ENCODE measurements at regions not wholly inside any gene's neighbourhood (a gene's known extent, or its start where the extent isn't known, plus 50 kb on each side); places are given as distances from the start of the nearest gene placed in this dataset.

DNA sequence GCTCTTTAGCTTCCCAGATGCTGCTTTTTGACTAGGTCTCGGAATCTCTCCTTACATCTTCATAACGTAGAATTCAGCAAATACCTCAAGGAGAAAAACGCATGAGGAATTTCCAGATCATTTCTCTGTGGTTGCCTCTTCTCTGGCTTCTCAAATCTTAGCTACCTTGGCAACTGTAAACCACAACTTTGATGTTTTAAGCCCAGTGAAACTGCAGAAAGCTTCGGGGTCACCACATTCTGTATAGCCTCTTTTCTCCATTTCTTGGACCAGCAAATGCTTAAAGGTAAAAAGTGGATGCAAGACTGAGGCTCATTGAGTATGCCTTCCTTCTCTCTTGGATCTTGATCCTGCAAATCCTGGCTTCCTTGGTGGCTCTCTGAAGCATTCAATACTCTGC is 125.5 kb upstream of the FBXL4 start:
- Mint-ChIP-seq H3K36me3 (no peaks in the 10 kb centered on the region), H3K27me3 (peaks cover 5 to 8% of the 10 kb centered on the region in 2 donors), H3K9me3 (no peaks in the 10 kb centered on the region), H3K4me1 (no peaks in the 10 kb centered on the region), H3K4me3 (no peak overlapping the region), H3K27ac (no peak overlapping the region)
- no peak overlapping the region for H3K4me3 ChIP-seq (ENCODE audit: low read length in 2 of 2)
- DNase-seq: no peak
- intact Hi-C loops (cut with micrococcal nuclease): no loop called here
- no peaks in the 10 kb centered on the region for H3K4me1 ChIP-seq (ENCODE audit: insufficient read depth, low read length)
- CTCF ChIA-PET (ENCODE audit: partially characterized antibody): no interaction called here
- no peak overlapping the region for H3K27ac ChIP-seq (ENCODE audit: low read depth, low read length)
- POLR2A ChIA-PET (ENCODE audit: partially characterized antibody): no interaction called here
- H3K27me3 ChIP-seq (ENCODE audit: insufficient read depth, low read length): no peaks in the 10 kb centered on the region
- no peaks in the 10 kb centered on the region for H3K36me3 ChIP-seq (ENCODE audit: insufficient read depth, low read length)
- no peaks in the 10 kb centered on the region for H3K9me3 ChIP-seq (ENCODE audit: control insufficient read depth in 1 of 2, low read length in 2 of 2)

DNA sequence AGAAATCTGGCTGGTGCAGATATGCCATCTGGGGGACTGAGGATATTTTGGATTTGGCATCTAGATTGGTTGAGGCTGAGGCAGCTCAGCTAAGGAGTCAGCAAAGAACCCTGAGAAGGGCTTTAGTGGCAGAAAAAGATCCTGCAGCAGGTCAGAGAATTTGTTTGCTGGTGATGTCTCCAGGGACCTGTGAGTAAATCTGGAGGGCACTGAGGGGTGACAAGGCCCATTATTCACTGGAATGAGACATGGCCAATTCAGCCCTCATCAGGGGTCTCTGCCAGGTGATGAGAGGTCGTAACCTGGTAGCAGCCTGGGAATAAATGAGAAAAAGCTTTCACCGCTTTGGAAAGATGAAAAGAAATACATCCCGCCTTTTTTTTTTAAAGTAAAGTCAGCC is 118.3 kb upstream of the FBXL4 start:
- H3K27me3 ChIP-seq (ENCODE audit: insufficient read depth, low read length): no peaks in the 10 kb centered on the region
- intact Hi-C loops (cut with micrococcal nuclease): no loop called here
- no peak overlapping the region for H3K27ac ChIP-seq (ENCODE audit: low read depth, low read length)
- peaks cover 0 to 5% of the 10 kb centered on the region in 2 donors for H3K27me3 Mint-ChIP-seq
- POLR2A ChIA-PET (ENCODE audit: partially characterized antibody): no interaction called here
- H3K9me3 Mint-ChIP-seq: peaks cover 0 to 2% (median 0%) of the 10 kb centered on the region in 8 donors
- H3K36me3 Mint-ChIP-seq: no peaks in the 10 kb centered on the region
- no peaks in the 10 kb centered on the region for H3K9me3 ChIP-seq (ENCODE audit: control insufficient read depth in 1 of 2, low read length in 2 of 2)
- H3K4me3 Mint-ChIP-seq: no peak overlapping the region
- no peak overlapping the region for H3K27ac Mint-ChIP-seq
- no peak for DNase-seq
- CTCF ChIA-PET (ENCODE audit: partially characterized antibody): no interaction called here
- H3K4me1 Mint-ChIP-seq: no peaks in the 10 kb centered on the region
- H3K4me1 ChIP-seq (ENCODE audit: insufficient read depth, low read length): no peaks in the 10 kb centered on the region
- no peaks in the 10 kb centered on the region for H3K36me3 ChIP-seq (ENCODE audit: insufficient read depth, low read length)
- no peak overlapping the region for H3K4me3 ChIP-seq (ENCODE audit: low read length in 2 of 2)

DNA sequence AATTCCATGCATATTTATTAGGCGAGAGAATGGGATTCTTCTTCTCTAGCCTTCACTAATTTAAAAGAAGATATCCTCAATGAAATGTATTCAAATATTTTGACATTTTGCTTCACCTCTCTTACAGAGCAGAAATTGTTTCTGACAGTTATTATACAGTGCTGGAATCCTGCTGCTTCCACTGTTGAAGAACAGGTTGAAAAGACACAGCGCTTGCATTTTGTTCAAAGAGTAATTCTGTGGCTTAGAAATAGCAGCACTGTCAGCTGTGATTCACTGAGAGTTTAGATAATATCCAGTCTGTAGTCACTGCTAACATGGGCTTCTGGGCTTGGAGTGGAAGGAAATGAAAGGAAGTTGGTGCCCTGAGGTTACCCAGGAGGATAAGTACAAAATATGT is 117.1 kb upstream of the FBXL4 start:
- no peaks in the 10 kb centered on the region for H3K36me3 Mint-ChIP-seq

DNA sequence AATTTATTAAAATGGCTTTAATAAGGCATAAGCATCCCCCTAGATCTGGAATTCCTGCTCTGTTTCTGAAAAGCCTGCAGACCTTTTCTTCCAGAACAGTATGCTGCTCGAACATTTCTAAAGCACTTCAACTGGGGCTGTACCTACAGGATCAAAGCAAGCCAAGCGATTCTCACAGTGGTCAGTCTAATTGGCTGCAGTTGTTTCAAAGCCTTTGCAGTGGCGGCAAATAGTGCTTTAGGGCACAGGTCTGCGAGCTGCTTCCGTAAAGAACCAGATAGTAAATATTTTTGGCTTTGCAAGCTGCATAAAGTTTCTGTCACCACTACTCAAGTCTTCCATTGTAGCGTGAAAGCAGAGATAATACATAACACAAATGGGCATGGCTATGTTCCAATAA is 88.9 kb upstream of the FBXL4 start:
- DNase-seq: no peak
- no peak overlapping the region for H3K27ac Mint-ChIP-seq
- no peaks in the 10 kb centered on the region for H3K4me1 Mint-ChIP-seq
- H3K27me3 Mint-ChIP-seq: peaks cover 0 to 7% of the 10 kb centered on the region in 2 donors
- POLR2A ChIA-PET (ENCODE audit: partially characterized antibody): no interaction called here
- H3K27me3 ChIP-seq (ENCODE audit: insufficient read depth, low read length): no peaks in the 10 kb centered on the region
- CTCF ChIA-PET (ENCODE audit: partially characterized antibody): no interaction called here
- no peaks in the 10 kb centered on the region for H3K36me3 Mint-ChIP-seq
- no peaks in the 10 kb centered on the region for H3K36me3 ChIP-seq (ENCODE audit: insufficient read depth, low read length)
- intact Hi-C loops (cut with micrococcal nuclease): no loop called here
- H3K4me3 Mint-ChIP-seq: no peak overlapping the region
- H3K4me1 ChIP-seq (ENCODE audit: insufficient read depth, low read length): no peaks in the 10 kb centered on the region
- no peak overlapping the region for H3K4me3 ChIP-seq (ENCODE audit: low read length in 2 of 2)
- no peaks in the 10 kb centered on the region for H3K9me3 ChIP-seq (ENCODE audit: control insufficient read depth in 1 of 2, low read length in 2 of 2)
- H3K9me3 Mint-ChIP-seq: no peaks in the 10 kb centered on the region
- no peak overlapping the region for H3K27ac ChIP-seq (ENCODE audit: low read depth, low read length)

More for the DNA sequence above, 117.1 kb upstream of the FBXL4 start:
- H3K4me1 ChIP-seq (ENCODE audit: insufficient read depth, low read length): no peaks in the 10 kb centered on the region
- no peaks in the 10 kb centered on the region for H3K27me3 ChIP-seq (ENCODE audit: insufficient read depth, low read length)
- H3K9me3 ChIP-seq (ENCODE audit: control insufficient read depth in 1 of 2, low read length in 2 of 2): no peaks in the 10 kb centered on the region
- no peak overlapping the region for H3K27ac ChIP-seq (ENCODE audit: low read depth, low read length)
- DNase-seq: no peak
- ChIA-PET CTCF (ENCODE audit: partially characterized antibody) (no interaction called here), POLR2A (ENCODE audit: partially characterized antibody) (no interaction called here)
- Mint-ChIP-seq H3K9me3 (peaks cover 0 to 2% (median 0%) of the 10 kb centered on the region in 8 donors), H3K4me3 (no peak overlapping the region), H3K27ac (no peak overlapping the region), H3K27me3 (peaks cover 0 to 5% of the 10 kb centered on the region in 2 donors), H3K4me1 (no peaks in the 10 kb centered on the region)
- no peak overlapping the region for H3K4me3 ChIP-seq (ENCODE audit: low read length in 2 of 2)
- intact Hi-C loops (cut with micrococcal nuclease): no loop called here
- H3K36me3 ChIP-seq (ENCODE audit: insufficient read depth, low read length): no peaks in the 10 kb centered on the region

DNA sequence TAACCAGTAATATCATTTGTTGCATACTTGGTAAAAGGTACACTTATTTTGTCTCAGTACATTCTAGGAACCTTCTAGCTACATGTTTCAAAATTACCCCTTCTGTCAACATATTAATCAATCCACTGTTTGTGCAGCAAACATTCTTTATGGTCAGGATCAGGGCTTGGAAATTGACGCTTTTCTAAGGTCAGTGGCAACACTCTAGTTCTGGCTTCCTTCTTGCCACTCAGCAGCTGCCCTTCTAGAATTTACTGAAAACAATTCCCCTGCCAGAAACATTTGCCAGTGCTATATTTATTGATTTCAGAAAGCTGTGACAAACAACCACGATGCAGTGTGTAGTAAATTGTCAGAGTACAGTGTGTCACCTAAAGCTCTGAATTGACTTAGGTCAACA is 84.7 kb upstream of the FBXL4 start:
- H3K4me3 ChIP-seq (ENCODE audit: low read length in 2 of 2): no peak overlapping the region
- ChIA-PET CTCF (ENCODE audit: partially characterized antibody) (no interaction called here), POLR2A (ENCODE audit: partially characterized antibody) (no interaction called here)
- no peaks in the 10 kb centered on the region for H3K27me3 ChIP-seq (ENCODE audit: insufficient read depth, low read length)
- H3K4me1 ChIP-seq (ENCODE audit: insufficient read depth, low read length): no peaks in the 10 kb centered on the region
- Mint-ChIP-seq H3K9me3 (peaks cover 0 to 6% (median 1%) of the 10 kb centered on the region in 8 donors), H3K36me3 (no peaks in the 10 kb centered on the region), H3K4me3 (no peak overlapping the region), H3K27ac (no peak overlapping the region), H3K27me3 (peaks cover 0 to 3% of the 10 kb centered on the region in 2 donors), H3K4me1 (no peaks in the 10 kb centered on the region)
- no peak overlapping the region for H3K27ac ChIP-seq (ENCODE audit: low read depth, low read length)
- intact Hi-C loops (cut with micrococcal nuclease): no loop called here
- no peak for DNase-seq
- no peaks in the 10 kb centered on the region for H3K36me3 ChIP-seq (ENCODE audit: insufficient read depth, low read length)
- no peaks in the 10 kb centered on the region for H3K9me3 ChIP-seq (ENCODE audit: control insufficient read depth in 1 of 2, low read length in 2 of 2)

DNA sequence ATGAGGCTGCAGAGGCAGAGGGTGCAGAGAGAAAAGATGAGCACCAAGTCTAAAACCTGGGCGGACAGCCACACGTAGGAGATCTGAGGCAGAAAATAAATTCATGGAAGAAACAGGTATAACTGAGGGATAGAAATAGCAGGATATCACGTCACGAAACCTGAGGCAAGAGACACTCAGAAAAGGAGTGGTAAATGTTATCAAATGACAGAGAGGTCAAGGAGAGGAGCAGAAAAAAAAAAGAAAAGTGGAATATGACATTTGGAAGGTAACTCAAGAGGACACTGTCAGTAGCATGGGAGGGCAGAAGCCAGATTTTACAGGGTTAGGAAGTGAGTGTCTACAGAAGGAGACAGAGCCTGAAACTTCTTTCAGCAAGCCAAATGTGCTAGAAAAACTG is 84.2 kb upstream of the FBXL4 start:
- DNase-seq: no peak
- H3K4me1 ChIP-seq (ENCODE audit: insufficient read depth, low read length): no peaks in the 10 kb centered on the region
- no peaks in the 10 kb centered on the region for H3K27me3 ChIP-seq (ENCODE audit: insufficient read depth, low read length)
- intact Hi-C loops (cut with micrococcal nuclease): no loop called here
- H3K4me3 ChIP-seq (ENCODE audit: low read length in 2 of 2): no peak overlapping the region
- CTCF ChIA-PET (ENCODE audit: partially characterized antibody): no interaction called here
- H3K36me3 ChIP-seq (ENCODE audit: insufficient read depth, low read length): no peaks in the 10 kb centered on the region
- H3K27me3 Mint-ChIP-seq: peaks cover 0 to 3% of the 10 kb centered on the region in 2 donors
- POLR2A ChIA-PET (ENCODE audit: partially characterized antibody): no interaction called here
- H3K9me3 ChIP-seq (ENCODE audit: control insufficient read depth in 1 of 2, low read length in 2 of 2): no peaks in the 10 kb centered on the region
- no peaks in the 10 kb centered on the region for H3K36me3 Mint-ChIP-seq
- H3K4me3 Mint-ChIP-seq: no peak overlapping the region
- no peak overlapping the region for H3K27ac ChIP-seq (ENCODE audit: low read depth, low read length)
- H3K9me3 Mint-ChIP-seq: peaks cover 0 to 9% (median 3%) of the 10 kb centered on the region in 8 donors
- no peak overlapping the region for H3K27ac Mint-ChIP-seq
- no peaks in the 10 kb centered on the region for H3K4me1 Mint-ChIP-seq

DNA sequence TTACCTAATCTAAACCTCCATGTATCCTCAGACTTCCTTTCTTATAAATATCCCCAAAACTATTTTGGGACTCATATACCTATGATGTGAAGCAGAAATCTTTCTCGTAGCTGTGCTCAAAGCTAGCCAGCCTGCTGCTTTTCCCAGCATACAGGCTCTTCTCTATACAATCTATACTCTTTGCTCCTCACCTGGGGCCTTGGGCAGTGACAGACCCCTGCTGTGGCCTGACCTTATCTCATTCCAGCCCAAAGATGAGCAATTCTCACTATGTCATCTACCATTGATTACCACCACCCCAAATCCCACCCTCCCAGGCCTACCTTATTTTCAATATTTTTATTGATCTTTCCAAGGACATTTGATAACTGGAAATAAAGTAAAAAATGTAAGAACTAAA is 83.2 kb upstream of the FBXL4 start:
- Mint-ChIP-seq H3K27me3 (peaks cover 0 to 3% of the 10 kb centered on the region in 2 donors), H3K27ac (no peak overlapping the region), H3K36me3 (no peaks in the 10 kb centered on the region), H3K4me3 (no peak overlapping the region), H3K9me3 (peaks cover 6 to 19% (median 13%) of the 10 kb centered on the region in 8 donors), H3K4me1 (no peaks in the 10 kb centered on the region)
- DNase-seq: no peak
- Histone ChIP-seq H3K4me3 (ENCODE audit: low read length in 2 of 2) (no peak overlapping the region), H3K36me3 (ENCODE audit: insufficient read depth, low read length) (no peaks in the 10 kb centered on the region), H3K9me3 (ENCODE audit: control insufficient read depth in 1 of 2, low read length in 2 of 2) (no peaks in the 10 kb centered on the region), H3K4me1 (ENCODE audit: insufficient read depth, low read length) (no peaks in the 10 kb centered on the region), H3K27ac (ENCODE audit: low read depth, low read length) (no peak overlapping the region), H3K27me3 (ENCODE audit: insufficient read depth, low read length) (no peaks in the 10 kb centered on the region)
- CTCF ChIA-PET (ENCODE audit: partially characterized antibody): no interaction called here
- POLR2A ChIA-PET (ENCODE audit: partially characterized antibody): no interaction called here
- intact Hi-C loops (cut with micrococcal nuclease): no loop called here

DNA sequence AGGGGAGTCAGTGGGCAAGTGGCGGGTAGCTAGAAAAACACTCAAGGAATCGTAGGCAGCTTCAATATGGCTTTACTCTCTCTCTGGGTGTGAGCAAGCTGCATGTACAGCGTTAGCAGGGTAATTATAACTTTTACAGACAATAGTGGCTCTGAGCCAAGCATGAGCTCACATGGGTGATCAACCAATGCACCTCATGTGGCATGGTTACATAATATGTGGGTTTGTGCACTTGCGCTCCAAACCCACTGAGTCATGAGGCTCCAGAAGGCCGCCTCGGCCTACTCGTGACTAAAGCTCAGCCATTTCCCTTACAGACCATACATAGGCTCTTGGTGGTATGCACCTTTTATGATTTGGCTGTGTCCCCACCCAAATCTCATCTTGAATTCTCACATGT is 78.4 kb upstream of the FBXL4 start:
- intact Hi-C loops (cut with micrococcal nuclease): no loop called here
- Histone ChIP-seq H3K27ac (ENCODE audit: low read depth, low read length) (no peak overlapping the region), H3K4me1 (ENCODE audit: insufficient read depth, low read length) (no peaks in the 10 kb centered on the region), H3K4me3 (ENCODE audit: low read length in 2 of 2) (no peak overlapping the region), H3K36me3 (ENCODE audit: insufficient read depth, low read length) (no peaks in the 10 kb centered on the region), H3K27me3 (ENCODE audit: insufficient read depth, low read length) (no peaks in the 10 kb centered on the region), H3K9me3 (ENCODE audit: control insufficient read depth in 1 of 2, low read length in 2 of 2) (no peaks in the 10 kb centered on the region)
- H3K27ac Mint-ChIP-seq: no peak overlapping the region
- ChIA-PET POLR2A (ENCODE audit: partially characterized antibody) (no interaction called here), CTCF (ENCODE audit: partially characterized antibody) (no interaction called here)
- H3K4me1 Mint-ChIP-seq: no peaks in the 10 kb centered on the region
- H3K9me3 Mint-ChIP-seq: peaks cover 10 to 29% (median 19%) of the 10 kb centered on the region in 8 donors
- DNase-seq: peak in 1 of 5 donors; percentile 1
- peaks cover 0 to 3% of the 10 kb centered on the region in 2 donors for H3K27me3 Mint-ChIP-seq
- no peaks in the 10 kb centered on the region for H3K36me3 Mint-ChIP-seq
- H3K4me3 Mint-ChIP-seq: no peak overlapping the region
